Cardiac muscle cell (in vitro differentiated cells and primary cell): ENCODE measurements at regions not wholly inside any gene's neighbourhood (a gene's known extent, or its start where the extent isn't known, plus 50 kb on each side); places are given as distances from the start of the nearest gene placed in this dataset.

ENCODE experiments used
- DNase-seq, 2 donors: peaks; one replicate each; pipeline versions ENCODE4 v3.0.0 to v3.0.0-alpha.2; 2010 to 2017; ENCODE audit warnings: low read depth in 1 of 2, low spot score in 1 of 2
- H3K27ac ChIP-seq: fragments of 200-600 bp; sonication (generic); 2 replicates; pipeline ENCODE4 v1.5.1; 2016
- H3K27me3 ChIP-seq: fragments of 200-600 bp; sonication (generic); 2 replicates; pipeline ENCODE4 v1.6.0; 2016; ENCODE audit warnings: control low read depth
- H3K36me3 ChIP-seq: fragments of 200-600 bp; sonication (generic); 2 replicates; pipeline ENCODE4 v1.5.1; 2016; ENCODE audit warnings: control low read depth
- H3K4me1 ChIP-seq: fragments of 200-600 bp; sonication (generic); 2 replicates; pipeline ENCODE4 v1.8.1; 2017; ENCODE audit warnings: low read depth, mild to moderate bottlenecking, mixed run types
- H3K4me3 ChIP-seq: fragments of 200-600 bp; sonication (generic); 2 replicates; pipeline ENCODE4 v1.5.1; 2016; ENCODE audit warnings: mild to moderate bottlenecking
- H3K9me3 ChIP-seq: fragments of 200-600 bp; sonication (generic); 2 replicates; pipeline ENCODE4 v1.5.1; 2017; ENCODE audit warnings: low read depth, mild to moderate bottlenecking, control low read depth
- CTCF ChIP-seq: IDR thresholded peaks from 2 replicates; pipeline ENCODE4 v1.5.1; 2012; ENCODE audit warnings: low read depth, mild to moderate bottlenecking, low read length

GRCh38 chr3:139285691-139286090 lies 58.1 kb upstream of the MRPS22 start:
- Histone ChIP-seq H3K27ac (no peak overlapping the region), H3K9me3 (no peaks in the 10 kb centered on the region), H3K36me3 (no peaks in the 10 kb centered on the region), H3K4me3 (no peak overlapping the region), H3K4me1 (no peaks in the 10 kb centered on the region), H3K27me3 (no peaks in the 10 kb centered on the region)
- no peak for TF ChIP-seq CTCF
- no peak for DNase-seq

GRCh38 chr3:139286241-139286640 lies 57.6 kb upstream of the MRPS22 start:
- no peak overlapping the region for H3K27ac ChIP-seq
- no peak for TF ChIP-seq CTCF
- no peaks in the 10 kb centered on the region for H3K4me1 ChIP-seq

GRCh38 chr3:139286825-139287224 lies 57.0 kb upstream of the MRPS22 start:
- TF ChIP-seq CTCF, result no peak
- Histone ChIP-seq H3K27ac (no peak overlapping the region), H3K27me3 (no peaks in the 10 kb centered on the region), H3K4me3 (no peak overlapping the region), H3K4me1 (no peaks in the 10 kb centered on the region), H3K36me3 (no peaks in the 10 kb centered on the region), H3K9me3 (no peaks in the 10 kb centered on the region)
- DNase-seq, result no peak

More at GRCh38 chr3:139286241-139286640, 57.6 kb upstream of the MRPS22 start:
- Histone ChIP-seq H3K36me3 (no peaks in the 10 kb centered on the region), H3K27me3 (no peaks in the 10 kb centered on the region), H3K4me3 (no peak overlapping the region), H3K9me3 (no peaks in the 10 kb centered on the region)
- no peak for DNase-seq

- H3K9me3 ChIP-seq, result no peaks in the 10 kb centered on the region
- no peak overlapping the region for H3K4me3 ChIP-seq
- H3K4me1 ChIP-seq, result no peaks in the 10 kb centered on the region
- H3K36me3 ChIP-seq, result no peaks in the 10 kb centered on the region
- DNase-seq, result no peak
- no peaks in the 10 kb centered on the region for H3K27me3 ChIP-seq
- H3K27ac ChIP-seq, result no peak overlapping the region
- TF ChIP-seq CTCF, result no peak
Observed at GRCh38 chr3:139287557-139287956, 56.3 kb upstream of the MRPS22 start.

DNA sequence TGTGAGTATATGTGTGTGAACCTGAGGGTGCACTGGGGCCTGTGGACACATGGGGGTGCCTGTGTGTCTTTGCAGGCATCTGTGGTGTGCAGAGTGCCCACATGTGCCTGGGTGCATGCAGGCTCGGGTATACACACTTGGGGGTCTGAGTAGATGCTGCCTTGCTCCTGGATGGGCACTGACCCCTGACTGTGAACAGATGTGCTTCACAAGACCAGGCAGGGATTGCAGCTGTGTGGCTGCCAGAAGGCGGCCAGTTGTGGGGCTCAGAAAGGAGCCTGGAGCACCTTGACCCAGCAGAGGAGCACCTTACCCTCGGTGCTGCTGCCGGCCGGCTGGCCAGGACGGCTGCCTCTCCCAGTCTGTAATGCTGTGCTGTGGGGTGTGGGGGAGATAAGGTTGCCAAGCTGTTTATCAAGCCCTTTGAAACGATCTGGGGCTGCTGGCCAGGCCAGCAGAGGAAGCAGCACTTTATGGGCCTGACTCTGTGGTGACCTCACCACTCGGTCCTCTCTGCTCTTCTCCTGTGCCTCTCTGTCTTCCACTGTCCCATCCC lies 55.5 kb upstream of the MRPS22 start:
- Histone ChIP-seq H3K4me1 (no peaks in the 10 kb centered on the region), H3K9me3 (no peaks in the 10 kb centered on the region), H3K27ac (no peak overlapping the region), H3K36me3 (no peaks in the 10 kb centered on the region), H3K27me3 (no peaks in the 10 kb centered on the region), H3K4me3 (no peak overlapping the region)
- DNase-seq, result peak; percentile 19 to 44
- peak; percentile 5 for TF ChIP-seq CTCF
